HepG2 (cell line): ENCODE measurements at regions not wholly inside any gene's neighbourhood (a gene's known extent, or its start where the extent isn't known, plus 50 kb on each side); places are given as distances from the start of the nearest gene placed in this dataset.

Source experiments
- ATAC-seq: fragments of 200-7000 bp; cut with Tn5 transposase; 3 replicates; pipeline ENCODE4 v1.9.1; 2020; ENCODE audit warnings: mild to moderate bottlenecking, moderate library complexity
- BruUV-seq: library from RNA; stranded (reverse); fragments of 400-500 nt; replicated peaks from 2 replicates; lab custom pipeline; 2021; lab: Mats Ljungman, UMichigan
- CTCF ChIA-PET: fragments of 300-600 bp; formaldehyde crosslinking; extraction: SDS; loops from one replicate; lab custom pipeline; 2021; ENCODE audit warnings: low total read pairs, inconsistent platforms, low intra/inter-chr PET ratio; lab: Yijun Ruan, JAX
- POLR2A ChIA-PET: fragments of 350-600 bp; sonication (Branson Sonifier 250); formaldehyde crosslinking; loops from one replicate; lab custom pipeline; 2020; ENCODE audit warnings: antibody characterized with exemption, inconsistent platforms; lab: Yijun Ruan, JAX
- DNase-seq: peaks from one replicate; pipeline ENCODE4 v3.0.0-alpha.2; 2015; ENCODE audit warnings: low spot score
- FAIRE-seq: peaks from 3 replicates; lab custom pipeline; 2011; peaks lifted over from hg19 to GRCh38; lab: Jason Lieb, UNC
- H2AFZ ChIP-seq: one replicate; pipeline ENCODE4 v1.6.1; 2011; ENCODE audit warnings: low read length, inconsistent platforms
- H3K27ac ChIP-seq: fragments of 300-600 bp; 3 replicates; pipeline ENCODE4 v1.8.0; 2011; ENCODE audit warnings: mixed run types, mild to moderate bottlenecking, mixed read lengths, low read length, inconsistent platforms; ENCODE audit not compliant: insufficient read depth; ENCODE audit errors: extremely low read length
- H3K27me3 ChIP-seq, 2 experiments: fragments of 200-600 bp in 1 of 2; 2 replicates in 1 of 2; 3 replicates in 1 of 2; pipeline versions ENCODE4 v1.6.0 to v1.8.0; 2011; ENCODE audit warnings: low read length in 2 of 2, mild to moderate bottlenecking in 2 of 2, moderate library complexity in 2 of 2, inconsistent platforms in 1 of 2; ENCODE audit not compliant: insufficient read depth in 2 of 2, control insufficient read depth in 1 of 2
- H3K36me3 ChIP-seq, 2 experiments: fragments of 200-600 bp in 1 of 2; replicated peaks in 1 of 2; 2 replicates in 1 of 2; 3 replicates in 1 of 2; pipeline versions ENCODE4 v1.5.1 to v1.8.0; 2011; ENCODE audit warnings: low read length in 2 of 2, inconsistent platforms in 1 of 2; ENCODE audit not compliant: insufficient read depth in 2 of 2, control insufficient read depth in 1 of 2
- H3K4me1 ChIP-seq: 2 replicates; pipeline ENCODE4 v1.5.1; 2012; ENCODE audit warnings: low read length, inconsistent platforms; ENCODE audit not compliant: insufficient read depth
- H3K4me2 ChIP-seq: 2 replicates; pipeline ENCODE4 v1.6.0; 2011; ENCODE audit warnings: low read depth, low read length, inconsistent platforms
- H3K4me3 ChIP-seq, 3 experiments: fragments of 200-600 bp in 1 of 3; sonication (generic), shearing (Covaris generic) in 1 of 3; replicated peaks in 1 of 3; 2 replicates each; pipeline ENCODE4 v1.5.1; 2011 to 2016; ENCODE audit warnings: low read length in 3 of 3, inconsistent platforms in 2 of 3, low read depth in 2 of 3, mild to moderate bottlenecking in 2 of 3, control low read depth in 1 of 3, mixed read lengths in 1 of 3; ENCODE audit not compliant: insufficient read depth in 1 of 3
- H3K79me2 ChIP-seq: one replicate; pipeline ENCODE4 v1.6.1; 2011; ENCODE audit warnings: low read length, inconsistent platforms; ENCODE audit not compliant: insufficient read depth
- H3K9ac ChIP-seq: 2 replicates; pipeline ENCODE4 v1.6.0; 2011; ENCODE audit warnings: mild to moderate bottlenecking, low read depth, low read length, inconsistent platforms; ENCODE audit not compliant: insufficient read depth
- H3K9me3 ChIP-seq: 2 replicates; pipeline ENCODE4 v1.5.1; 2012; ENCODE audit warnings: mild to moderate bottlenecking, low read length
- H4K20me1 ChIP-seq: 2 replicates; pipeline ENCODE4 v1.6.0; 2011; ENCODE audit warnings: inconsistent platforms, mild to moderate bottlenecking, low read length, moderate library complexity; ENCODE audit not compliant: insufficient read depth
- ARHGAP35 ChIP-seq: sonication (generic); formaldehyde crosslinking; IDR thresholded peaks from 2 replicates; pipeline ENCODE4 v1.9.0; 2022; ENCODE audit warnings: mild to moderate bottlenecking, inconsistent platforms, moderate library complexity, missing genetic modification reagents, borderline replicate concordance
- DNMT3B ChIP-seq: conservative IDR thresholded peaks from 2 replicates; pipeline ENCODE4 v1.6.1; 2016; ENCODE audit warnings: missing biosample characterization, control low read depth
- HHEX ChIP-seq: IDR thresholded peaks from 2 replicates; pipeline ENCODE4 v1.6.1; 2016; ENCODE audit warnings: control low read depth
- HNF4A ChIP-seq: sonication (generic); formaldehyde crosslinking; IDR thresholded peaks from 2 replicates; pipeline ENCODE4 v1.4.0; 2020; ENCODE audit warnings: missing genetic modification reagents
- HOXA9 ChIP-seq: sonication (generic); formaldehyde crosslinking; IDR thresholded peaks from 2 replicates; pipeline ENCODE4 v1.8.1; 2022; ENCODE audit warnings: missing genetic modification reagents, mild to moderate bottlenecking, moderate library complexity, borderline replicate concordance
- NR2F2 ChIP-seq: IDR thresholded peaks from 2 replicates; pipeline ENCODE4 v1.6.1; 2012; ENCODE audit warnings: low read depth, inconsistent platforms, borderline replicate concordance
- ZNF10 ChIP-seq: sonication (generic); formaldehyde crosslinking; IDR thresholded peaks from 2 replicates; pipeline ENCODE4 v1.4.0; 2020; ENCODE audit warnings: mild to moderate bottlenecking, low read depth, missing genetic modification reagents, borderline replicate concordance
- ZNF3 ChIP-seq: IDR thresholded peaks from 2 replicates; pipeline ENCODE4 v1.7.0; 2017; ENCODE audit warnings: inconsistent platforms
- ZNF574 ChIP-seq: sonication (generic); formaldehyde crosslinking; IDR thresholded peaks from 2 replicates; pipeline ENCODE4 v1.4.0; 2020; ENCODE audit warnings: missing genetic modification reagents
- WGBS: methylation state at CpG from one replicate; pipeline ENCODE4 v1.1.6; 2017; ENCODE audit warnings: low lambda C conversion rate; 5-methylcytosine and 5-hydroxymethylcytosine counted together
- in situ Hi-C: cut with HindIII; loops from 2 replicates; pipeline ENCODE4 v1.10.0; 2017; ENCODE audit warnings: low pct_unique_long_range_greater_than_20kb; ENCODE audit not compliant: extremely low pct_ligation_motif_present
- intact Hi-C: fragments of 100-400 bp; cut with micrococcal nuclease; formaldehyde crosslinking; loops from one replicate; pipeline ENCODE4 v1.10.0; 2022; ENCODE audit not compliant: unreplicated experiment

GRCh38 chr1:87518794-87519193 lies 190.1 kb downstream of the LMO4 start:
- no peak for DNase-seq
- Histone ChIP-seq H3K36me3 (no peaks in the 10 kb centered on the region), H3K27me3 (no peaks in the 10 kb centered on the region), H3K4me2 (no peak overlapping the region), H2AFZ (no peak overlapping the region), H3K4me3 (no peak overlapping the region), H3K27ac (no peak overlapping the region), H3K9me3 (no peaks in the 10 kb centered on the region), H3K79me2 (no peaks in the 10 kb centered on the region), H3K4me1 (no peaks in the 10 kb centered on the region), H4K20me1 (no peaks in the 10 kb centered on the region), H3K9ac (no peak overlapping the region)
- FAIRE-seq, result no peak
- no TSS peak for BruUV-seq
- 19% methylated on average over 2 of the region's 2 CpGs for WGBS
- ChIA-PET CTCF (no interaction called here), POLR2A (no interaction called here)
- in situ Hi-C loops, result no loop called here
- intact Hi-C loops, result no loop called here
- ATAC-seq, result no peak
- TF ChIP-seq ZNF3 (CRISPR knock-in tag) (no peak), ARHGAP35 (CRISPR knock-in tag) (no peak), ZNF10 (no peak), HHEX (CRISPR knock-in tag) (no peak), NR2F2 (no peak), DNMT3B (CRISPR knock-in tag) (no peak), HNF4A (no peak), ZNF574 (no peak), HOXA9 (no peak)
